ENCODE measurements at regions not wholly inside any gene's neighbourhood (a gene's known extent, or its start where the extent isn't known, plus 50 kb on each side); places are given as distances from the start of the nearest gene placed in this dataset.

GRCh38 chr6:169324656-169325459 lies 71.2 kb upstream of the THBS2 start:
- no peaks in the 10 kb centered on the region for H3K4me1 ChIP-seq (ENCODE audit: control insufficient read depth in 2 of 3, insufficient read depth in 2 of 3, low read depth in 1 of 3, low read length in 3 of 3)
- DNase-seq (no peak), FAIRE-seq (no peak)
- H3K9ac ChIP-seq (ENCODE audit: low read length in 3 of 3) = no peak overlapping the region
- intact Hi-C loops (cut with DNase I) = no loop called here
- TF ChIP-seq CTCF (IDR thresholded peaks at IDR 0.05; ENCODE audit: borderline replicate concordance, extremely low read depth, insufficient read depth) = no peak
- H3K4me3 ChIP-seq (ENCODE audit: low read length in 3 of 3) = no peak overlapping the region
- H3K27me3 ChIP-seq (ENCODE audit: control insufficient read depth, insufficient read depth, low read length) = no peaks in the 10 kb centered on the region
- H3K27ac ChIP-seq (ENCODE audit: low read depth in 2 of 2, low read length in 2 of 2) = no peak overlapping the region
- H3K36me3 ChIP-seq (ENCODE audit: control insufficient read depth in 2 of 3, insufficient read depth in 3 of 3, low read length in 3 of 3) = no peaks in the 10 kb centered on the region
- H3K9me3 ChIP-seq (ENCODE audit: control insufficient read depth in 2 of 3, insufficient read depth in 1 of 3, low read length in 3 of 3) = no peaks in the 10 kb centered on the region

GRCh38 chr6:169324086-169324485 lies 70.4 kb upstream of the THBS2 start:
- intact Hi-C loops (cut with DNase I) = no loop called here
- no peaks in the 10 kb centered on the region for H3K36me3 ChIP-seq (ENCODE audit: control insufficient read depth in 2 of 3, insufficient read depth in 3 of 3, low read length in 3 of 3)
- H3K4me3 ChIP-seq (ENCODE audit: low read length in 3 of 3) = no peak overlapping the region
- no peaks in the 10 kb centered on the region for H3K9me3 ChIP-seq (ENCODE audit: control insufficient read depth in 2 of 3, insufficient read depth in 1 of 3, low read length in 3 of 3)
- no peak overlapping the region for H3K9ac ChIP-seq (ENCODE audit: low read length in 3 of 3)
- no peaks in the 10 kb centered on the region for H3K4me1 ChIP-seq (ENCODE audit: control insufficient read depth in 2 of 3, insufficient read depth in 2 of 3, low read depth in 1 of 3, low read length in 3 of 3)
- no peaks in the 10 kb centered on the region for H3K27me3 ChIP-seq (ENCODE audit: control insufficient read depth, insufficient read depth, low read length)
- no peak for FAIRE-seq
- no peak overlapping the region for H3K27ac ChIP-seq (ENCODE audit: low read depth in 2 of 2, low read length in 2 of 2)
- TF ChIP-seq CTCF (IDR thresholded peaks at IDR 0.05; ENCODE audit: borderline replicate concordance, extremely low read depth, insufficient read depth) = no peak
- DNase-seq = no peak

- Histone ChIP-seq H3K27ac (ENCODE audit: low read depth in 2 of 2, low read length in 2 of 2) (no peak overlapping the region), H3K9me3 (ENCODE audit: control insufficient read depth in 2 of 3, insufficient read depth in 1 of 3, low read length in 3 of 3) (no peaks in the 10 kb centered on the region), H3K9ac (ENCODE audit: low read length in 3 of 3) (no peak overlapping the region), H3K36me3 (ENCODE audit: control insufficient read depth in 2 of 3, insufficient read depth in 3 of 3, low read length in 3 of 3) (no peaks in the 10 kb centered on the region), H3K4me1 (ENCODE audit: control insufficient read depth in 2 of 3, insufficient read depth in 2 of 3, low read depth in 1 of 3, low read length in 3 of 3) (no peaks in the 10 kb centered on the region), H3K27me3 (ENCODE audit: control insufficient read depth, insufficient read depth, low read length) (no peaks in the 10 kb centered on the region), H3K4me3 (ENCODE audit: low read length in 3 of 3) (no peak overlapping the region)
- no peak for TF ChIP-seq CTCF (IDR thresholded peaks at IDR 0.05; ENCODE audit: borderline replicate concordance, extremely low read depth, insufficient read depth)
- no peak for DNase-seq
- intact Hi-C loops (cut with DNase I) = no loop called here
- no peak for FAIRE-seq
Measured at GRCh38 chr6:169323221-169323620, 69.6 kb upstream of the THBS2 start.

Data from kidney (tissue), 13 donors.